KMS-11 (cell line): ENCODE measurements at regions not wholly inside any gene's neighbourhood (a gene's known extent, or its start where the extent isn't known, plus 50 kb on each side); places are given as distances from the start of the nearest gene placed in this dataset.
"Not testable (repeated sequence)": the region's sequence is repeated elsewhere in the genome, so short reads cannot be mapped to it uniquely, and the experiment has no call there.

Experiments
- H2AFZ ChIP-seq: fragments of 200-600 bp; sonication (generic); 2 replicates; pipeline ENCODE4 v1.6.1; 2016; ENCODE audit warnings: antibody characterized with exemption, mixed run types, low read depth
- H3K27ac ChIP-seq: fragments of 200-600 bp; sonication (generic); 2 replicates; pipeline ENCODE4 v1.6.1; 2016; ENCODE audit warnings: mild to moderate bottlenecking, mixed run types
- H3K27me3 ChIP-seq: fragments of 200-600 bp; sonication (generic); 2 replicates; pipeline ENCODE4 v1.6.1; 2017; ENCODE audit warnings: mild to moderate bottlenecking, low read depth, mixed run types, moderate library complexity; ENCODE audit not compliant: insufficient read depth
- H3K36me3 ChIP-seq: fragments of 200-600 bp; sonication (generic); 2 replicates; pipeline ENCODE4 v1.6.1; 2017; ENCODE audit warnings: mild to moderate bottlenecking, mixed run types; ENCODE audit not compliant: insufficient read depth
- H3K4me1 ChIP-seq: fragments of 200-600 bp; sonication (generic); 2 replicates; pipeline ENCODE4 v1.6.1; 2016; ENCODE audit warnings: mild to moderate bottlenecking, low read depth, mixed run types; ENCODE audit not compliant: poor library complexity, severe bottlenecking
- H3K4me2 ChIP-seq: fragments of 200-600 bp; sonication (generic); 2 replicates; pipeline ENCODE4 v1.7.0; 2016; ENCODE audit warnings: mild to moderate bottlenecking, mixed run types
- H3K4me3 ChIP-seq: fragments of 200-600 bp; sonication (generic); IDR thresholded peaks from 2 replicates; pipeline ENCODE4 v1.6.1; 2017; ENCODE audit warnings: low read depth, low read length, mixed read lengths; ENCODE audit not compliant: insufficient read depth
- H3K79me2 ChIP-seq: fragments of 200-600 bp; sonication (generic); 2 replicates; pipeline ENCODE4 v1.6.1; 2016; ENCODE audit warnings: low read depth, mixed run types; ENCODE audit not compliant: insufficient read depth
- H3K9ac ChIP-seq: fragments of 200-600 bp; sonication (generic); 2 replicates; pipeline ENCODE4 v1.6.1; 2016; ENCODE audit warnings: mild to moderate bottlenecking, mixed run types
- H4K20me1 ChIP-seq: fragments of 200-600 bp; sonication (generic); 2 replicates; pipeline ENCODE4 v1.6.1; 2016; ENCODE audit warnings: mild to moderate bottlenecking, mixed run types; ENCODE audit not compliant: insufficient read depth
- CTCF ChIP-seq: fragments of 200-600 bp; sonication (generic); conservative IDR thresholded peaks from 2 replicates; pipeline ENCODE4 v1.6.1; 2017; ENCODE audit warnings: low read depth, mild to moderate bottlenecking, antibody characterized with exemption, low read length, moderate library complexity, mixed read lengths

DNA sequence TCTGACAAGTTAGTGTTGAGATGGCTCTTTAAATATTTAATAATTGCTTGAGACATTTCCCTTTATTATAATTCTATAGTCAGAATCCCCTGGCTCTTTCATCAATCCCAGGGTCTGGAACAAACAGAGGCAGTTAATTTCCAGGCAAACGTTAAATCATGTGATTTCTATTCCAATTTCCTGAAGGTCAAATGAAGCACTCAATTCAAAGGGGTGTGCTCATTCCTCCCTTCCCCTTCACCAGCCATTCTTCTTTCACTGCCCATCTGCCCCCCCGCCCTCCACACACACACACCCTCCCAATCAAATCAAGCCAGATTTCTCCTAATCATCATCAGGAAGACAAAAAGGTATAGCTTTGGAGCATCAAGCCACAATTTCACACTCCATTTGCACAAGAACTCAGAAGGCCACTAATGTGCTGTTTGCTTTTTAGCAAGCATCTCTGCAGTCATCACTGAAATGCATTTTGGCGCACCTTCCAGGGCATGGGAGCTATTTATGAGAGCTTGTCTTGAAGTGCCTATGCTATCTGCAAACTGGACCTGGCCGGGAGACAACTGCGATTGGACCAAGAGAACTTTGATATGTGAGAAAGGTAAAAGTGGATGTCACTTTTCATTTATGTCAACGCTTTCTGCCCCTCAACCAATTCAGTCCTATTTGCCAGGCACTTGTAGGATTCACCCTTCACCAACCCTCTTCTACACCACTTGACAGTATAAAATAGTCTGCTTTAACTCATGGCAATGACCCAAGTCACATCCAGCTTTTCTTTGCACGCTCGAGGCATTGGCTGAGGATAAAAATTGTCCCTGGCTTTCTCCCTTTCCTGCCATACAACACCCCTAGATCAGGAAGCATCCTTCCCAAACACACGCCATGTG lies 315.1 kb upstream of the API5 start:
- H3K9ac ChIP-seq, result no peak overlapping the region
- H3K27me3 ChIP-seq, result no peaks in the 10 kb centered on the region
- no peaks in the 10 kb centered on the region for H3K36me3 ChIP-seq
- no peak overlapping the region for H2AFZ ChIP-seq
- no peaks in the 10 kb centered on the region for H3K4me1 ChIP-seq
- H3K79me2 ChIP-seq, result no peaks in the 10 kb centered on the region
- H3K27ac ChIP-seq, result no peak overlapping the region
- no peak overlapping the region for H3K4me3 ChIP-seq
- TF ChIP-seq CTCF, result no peak
- no peaks in the 10 kb centered on the region for H4K20me1 ChIP-seq
- H3K4me2 ChIP-seq, result no peak overlapping the region

GRCh38 chr11:43004879-43005278 lies 306.9 kb upstream of the API5 start:
- not testable (repeated sequence) for H3K27ac ChIP-seq, H2AFZ ChIP-seq, H3K9ac ChIP-seq, H3K79me2 ChIP-seq, H4K20me1 ChIP-seq, H3K27me3 ChIP-seq, H3K4me1 ChIP-seq, H3K4me3 ChIP-seq, H3K36me3 ChIP-seq, H3K4me2 ChIP-seq

DNA sequence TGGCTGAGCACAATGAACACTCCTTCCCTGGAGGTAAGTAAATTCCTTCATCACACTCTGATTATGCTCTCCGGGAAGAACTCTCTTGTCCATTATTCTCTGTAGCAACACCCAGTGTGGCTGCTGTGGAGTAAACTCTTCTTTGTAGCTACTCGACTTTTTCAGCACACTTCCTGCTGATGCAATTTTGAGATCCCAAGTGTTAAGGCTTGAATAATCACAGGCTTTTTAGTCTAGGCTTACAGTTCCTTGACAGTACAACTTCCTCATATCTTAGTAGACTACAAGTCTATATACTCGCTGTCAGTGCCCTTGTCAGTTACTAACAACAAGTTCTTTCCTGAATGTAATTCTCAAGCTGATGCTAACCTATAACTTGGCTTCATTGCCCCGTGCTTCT lies 301.8 kb upstream of the API5 start:
- H3K9ac ChIP-seq, result no peak overlapping the region
- H3K79me2 ChIP-seq, result no peaks in the 10 kb centered on the region
- H3K4me2 ChIP-seq, result no peak overlapping the region
- no peak for TF ChIP-seq CTCF
- no peaks in the 10 kb centered on the region for H4K20me1 ChIP-seq
- H3K27me3 ChIP-seq, result no peaks in the 10 kb centered on the region
- H3K36me3 ChIP-seq, result no peaks in the 10 kb centered on the region
- H3K4me1 ChIP-seq, result no peaks in the 10 kb centered on the region
- no peak overlapping the region for H3K27ac ChIP-seq
- no peak overlapping the region for H3K4me3 ChIP-seq
- no peak overlapping the region for H2AFZ ChIP-seq

- H3K79me2 ChIP-seq, result no peaks in the 10 kb centered on the region
- no peak overlapping the region for H3K4me2 ChIP-seq
- H4K20me1 ChIP-seq, result no peaks in the 10 kb centered on the region
- no peak overlapping the region for H3K27ac ChIP-seq
- no peaks in the 10 kb centered on the region for H3K36me3 ChIP-seq
- no peaks in the 10 kb centered on the region for H3K27me3 ChIP-seq
- H2AFZ ChIP-seq, result no peak overlapping the region
- no peak overlapping the region for H3K4me3 ChIP-seq
- no peak for TF ChIP-seq CTCF
- no peak overlapping the region for H3K9ac ChIP-seq
- no peaks in the 10 kb centered on the region for H3K4me1 ChIP-seq
Measured at GRCh38 chr11:43012606-43013005, 299.2 kb upstream of the API5 start.

- H2AFZ ChIP-seq, result 0 out of 2 replicates have a peak overlapping the region, but pooled peaks have one; percentile 22
- no peaks in the 10 kb centered on the region for H3K4me1 ChIP-seq
- no peaks in the 10 kb centered on the region for H3K27me3 ChIP-seq
- H3K9ac ChIP-seq, result no peak overlapping the region
- no peak overlapping the region for H3K4me2 ChIP-seq
- H3K36me3 ChIP-seq, result no peaks in the 10 kb centered on the region
- H4K20me1 ChIP-seq, result no peaks in the 10 kb centered on the region
- no peak overlapping the region for H3K4me3 ChIP-seq
- H3K27ac ChIP-seq, result no peak overlapping the region
- peak; percentile 66 for TF ChIP-seq CTCF
- no peaks in the 10 kb centered on the region for H3K79me2 ChIP-seq
Measured at GRCh38 chr11:43021466-43021865, 290.3 kb upstream of the API5 start.
